GM11168 (cell line): ENCODE measurements at regions not wholly inside any gene's neighbourhood (a gene's known extent, or its start where the extent isn't known, plus 50 kb on each side); places are given as distances from the start of the nearest gene placed in this dataset.

Experiments
- in situ Hi-C: fragments of 300-500 bp; cut with MboI; formaldehyde crosslinking; loops from one replicate; pipeline ENCODE4 v1.12.0; 2022; ENCODE audit warnings: low sequenced_read_pairs; ENCODE audit not compliant: unreplicated experiment

DNA sequence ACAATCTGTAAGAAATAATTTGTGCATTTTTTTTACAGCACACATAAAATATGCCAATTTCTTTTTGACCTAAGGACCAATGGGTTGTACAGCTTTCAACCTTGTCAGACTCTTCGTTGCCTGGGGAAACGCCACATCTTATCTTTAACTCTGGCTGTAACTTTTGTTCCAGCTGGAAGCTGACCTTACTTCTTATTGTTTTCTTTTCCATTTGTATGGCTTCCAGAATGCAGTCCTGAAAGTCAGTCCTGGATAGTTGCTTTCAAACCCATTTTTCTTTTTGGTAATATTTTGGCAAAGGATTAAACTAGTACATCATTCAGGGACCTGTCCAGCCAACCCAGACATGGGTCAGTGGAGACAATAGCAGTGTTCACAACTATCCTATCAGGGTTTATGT is 686.5 kb upstream of the CDH2 start:
- in situ Hi-C loops: no loop called here

DNA sequence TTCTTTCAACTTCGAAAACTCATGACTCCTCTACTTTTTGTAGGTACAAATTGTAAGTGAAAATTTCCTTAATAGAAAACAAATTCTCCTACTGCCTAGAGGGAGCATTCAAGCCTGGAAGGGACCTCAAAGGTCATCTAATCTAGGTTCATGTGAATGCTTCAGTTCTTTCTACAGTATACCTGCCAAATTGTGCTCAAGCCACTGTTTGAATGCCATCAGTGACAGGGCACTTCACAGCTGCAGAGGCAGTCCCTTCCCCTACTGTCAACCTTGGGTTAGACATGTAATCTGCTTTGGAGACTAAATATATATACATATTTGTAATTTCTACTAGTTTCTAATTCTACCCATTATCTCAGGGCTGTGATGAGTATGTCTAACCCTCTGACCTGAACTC is 681.3 kb upstream of the CDH2 start:
- in situ Hi-C loops: no loop called here

DNA sequence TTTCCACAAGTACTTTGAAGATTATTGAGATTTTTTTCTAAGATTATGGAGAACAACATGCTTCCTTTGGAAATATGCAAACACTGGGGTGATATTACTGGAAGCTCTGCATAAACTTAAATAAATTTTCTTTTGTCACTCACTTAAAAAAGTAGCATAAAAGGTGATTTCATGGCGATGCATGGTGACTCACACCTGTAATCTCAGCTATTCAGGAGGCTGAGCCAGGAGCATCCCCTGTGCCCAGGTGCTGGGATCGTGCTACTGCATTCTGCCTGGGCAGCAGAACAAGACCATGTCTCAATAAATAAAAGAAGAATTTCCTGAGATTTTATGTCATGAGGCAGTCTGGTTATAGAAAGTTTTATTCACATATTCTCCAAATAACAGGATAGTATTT is 679.1 kb upstream of the CDH2 start:
- in situ Hi-C loops: no loop called here

DNA sequence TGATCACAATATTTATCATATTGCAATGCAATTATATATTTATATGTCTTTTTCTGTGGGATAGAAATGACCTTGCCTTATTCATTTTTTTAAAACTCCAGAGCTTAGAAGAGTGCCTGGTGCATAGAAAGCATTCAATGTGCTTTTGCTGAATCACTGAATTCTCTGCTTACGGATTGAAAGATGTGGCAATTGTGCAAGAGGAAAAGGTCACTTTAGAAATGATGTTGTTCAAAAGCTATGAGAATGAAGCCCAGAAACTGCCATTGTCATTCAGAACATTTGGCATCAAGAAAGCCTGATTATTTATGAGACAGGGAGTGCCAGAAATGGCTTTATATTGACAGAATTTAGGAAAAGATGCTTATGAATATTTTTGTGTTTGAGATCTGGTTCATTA is 678.6 kb upstream of the CDH2 start:
- in situ Hi-C loops: no loop called here

DNA sequence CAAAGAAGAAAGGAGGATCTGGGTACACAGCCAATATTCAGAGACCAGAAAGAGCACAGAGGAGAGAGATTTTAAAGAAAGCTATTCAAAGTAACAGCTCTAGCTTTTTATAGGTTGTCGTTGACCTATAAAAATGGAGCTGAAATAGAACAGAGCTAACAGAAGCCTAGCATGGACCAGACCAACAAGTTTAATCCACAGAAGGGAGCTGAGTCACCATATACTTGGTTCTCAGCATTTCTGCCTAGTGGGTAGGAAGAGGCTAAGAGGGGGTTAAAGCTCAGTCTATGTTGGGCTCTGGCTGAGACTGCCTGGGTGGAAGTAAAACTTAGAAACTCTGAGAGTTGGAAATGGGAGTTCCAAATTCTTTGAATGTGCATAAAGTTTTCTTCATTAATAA is 678.0 kb upstream of the CDH2 start:
- in situ Hi-C loops: no loop called here

DNA sequence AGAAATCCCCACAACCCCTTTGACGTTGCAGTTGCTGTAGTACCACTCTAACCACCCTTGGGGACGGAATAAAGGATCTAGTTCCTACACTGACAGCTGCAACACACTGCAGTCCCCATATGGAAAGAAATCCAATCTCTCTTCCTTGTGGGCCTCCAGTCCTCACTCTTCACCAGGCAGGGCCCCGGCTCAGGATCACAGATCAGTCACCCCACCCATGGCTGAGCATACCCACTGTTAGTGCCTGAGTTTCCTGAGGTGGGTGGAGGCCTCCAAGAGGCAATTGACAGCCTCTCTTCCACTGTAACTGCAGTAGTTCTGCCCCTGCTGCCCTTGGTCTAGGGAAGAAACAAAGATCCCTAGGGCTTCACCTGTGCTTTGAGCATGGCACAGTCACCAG is 670.0 kb upstream of the CDH2 start:
- in situ Hi-C loops: no loop called here

DNA sequence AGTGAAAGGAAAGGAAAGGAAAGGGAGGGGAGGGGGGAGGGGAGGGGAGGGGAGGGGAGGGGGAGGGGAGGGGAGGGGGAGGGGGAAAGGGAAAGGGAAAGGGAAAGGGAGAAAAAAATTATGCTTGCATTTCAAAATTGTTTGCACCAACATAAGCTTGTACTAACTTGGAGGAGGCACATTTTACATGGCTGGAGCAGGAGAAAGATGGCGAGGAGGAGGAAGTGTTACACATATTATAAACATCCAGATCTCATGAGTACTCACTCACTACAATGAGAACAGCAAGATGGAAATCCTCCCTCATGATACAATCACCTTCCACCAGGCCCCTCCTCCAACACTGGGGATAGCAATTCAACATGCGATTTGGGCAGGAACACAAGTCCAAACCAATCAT is 660.2 kb upstream of the CDH2 start:
- in situ Hi-C loops: no loop called here

DNA sequence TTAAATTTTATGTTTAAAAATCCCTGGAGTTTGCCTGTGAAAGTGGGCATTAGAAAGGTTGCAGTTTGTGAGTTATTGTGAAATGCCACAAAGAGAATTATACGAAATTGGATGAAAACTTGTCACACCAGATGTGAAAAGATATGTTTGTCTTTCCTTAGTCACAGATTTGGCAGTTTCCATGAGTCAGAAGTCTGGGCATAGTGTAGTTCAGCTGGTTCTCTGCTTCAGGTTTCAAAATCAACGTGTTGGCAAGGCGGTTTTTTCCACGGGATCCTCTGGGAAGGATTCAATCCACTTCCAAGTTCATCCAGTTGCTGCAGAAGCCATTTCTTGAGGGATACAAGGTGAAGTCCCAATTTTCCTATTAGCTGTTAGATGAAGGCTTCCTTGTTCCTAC is 658.0 kb upstream of the CDH2 start:
- in situ Hi-C loops: no loop called here

DNA sequence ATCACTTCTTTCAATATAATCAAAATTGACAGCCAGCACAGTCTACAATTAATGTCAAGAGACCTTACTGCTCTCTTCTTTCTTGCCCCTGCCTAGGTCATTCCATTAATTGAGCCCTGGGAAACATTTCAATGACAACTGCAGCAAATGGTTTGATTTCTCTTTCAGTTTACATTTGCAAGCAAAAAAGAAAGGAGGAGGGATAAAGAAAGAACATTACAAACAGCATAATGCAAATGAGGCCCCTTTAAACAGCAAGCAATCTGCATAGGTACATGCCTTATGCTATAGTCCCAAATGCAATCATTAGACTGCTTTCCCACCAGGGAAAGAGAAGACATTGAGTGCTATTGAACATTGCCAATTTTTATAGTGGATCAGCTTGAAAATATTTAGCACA is 655.0 kb upstream of the CDH2 start:
- in situ Hi-C loops: no loop called here

DNA sequence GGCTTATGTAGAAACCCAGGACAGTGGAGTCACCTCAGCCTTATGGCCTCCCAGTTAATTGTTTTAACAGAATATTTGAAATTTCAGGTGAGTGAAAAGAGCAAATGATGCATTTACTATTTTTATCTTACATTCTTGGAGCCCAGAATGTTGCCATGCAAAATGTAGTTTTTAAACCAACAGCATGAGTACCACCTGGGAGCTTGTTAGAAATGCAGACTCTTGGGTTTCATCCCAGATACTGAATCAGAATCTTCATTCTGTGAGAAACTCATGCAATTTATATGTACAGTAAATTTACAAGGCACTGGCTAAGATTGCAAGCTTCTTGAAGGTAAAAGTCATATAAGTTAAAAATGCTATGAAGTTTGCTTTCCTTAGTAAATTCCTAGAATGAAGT is 654.5 kb upstream of the CDH2 start:
- in situ Hi-C loops: no loop called here

DNA sequence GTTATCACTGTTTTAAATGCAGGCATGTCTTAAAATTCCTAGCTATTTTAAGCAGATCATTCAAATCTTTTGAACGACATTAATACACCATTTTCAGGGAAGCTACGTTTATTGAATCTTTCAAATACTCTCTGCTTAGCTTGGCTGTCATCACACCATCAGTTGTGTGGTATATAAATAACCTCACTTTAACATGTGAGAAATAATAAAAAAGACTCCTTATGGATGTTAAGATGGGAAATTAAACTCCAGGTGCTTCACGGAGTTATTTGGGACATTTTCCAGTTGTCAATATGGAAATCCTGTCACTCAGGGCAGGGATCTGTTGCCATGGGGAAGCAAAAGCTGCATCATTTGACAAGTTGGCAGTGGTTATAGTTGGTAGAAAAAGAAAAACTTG is 649.2 kb upstream of the CDH2 start:
- in situ Hi-C loops: no loop called here

DNA sequence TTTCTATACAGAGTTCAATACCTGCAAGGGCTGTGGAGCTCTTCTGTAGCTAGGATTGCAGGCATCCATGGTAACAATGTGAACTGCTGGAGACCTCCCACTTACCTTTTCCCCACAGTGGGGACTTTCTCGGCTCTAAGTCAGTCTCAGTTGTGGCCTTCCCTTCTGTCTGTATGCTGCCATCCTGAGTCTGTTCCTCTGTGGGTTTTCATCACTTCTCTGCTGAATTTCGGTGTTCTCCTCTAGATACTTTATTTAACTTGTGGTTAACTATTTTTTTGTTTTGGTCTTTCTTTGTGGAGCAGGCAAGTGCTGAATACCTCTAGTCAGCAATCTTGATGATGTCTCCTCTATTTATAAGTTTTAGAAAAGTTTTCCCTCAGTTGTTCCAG is 647.2 kb upstream of the CDH2 start:
- in situ Hi-C loops: no loop called here

DNA sequence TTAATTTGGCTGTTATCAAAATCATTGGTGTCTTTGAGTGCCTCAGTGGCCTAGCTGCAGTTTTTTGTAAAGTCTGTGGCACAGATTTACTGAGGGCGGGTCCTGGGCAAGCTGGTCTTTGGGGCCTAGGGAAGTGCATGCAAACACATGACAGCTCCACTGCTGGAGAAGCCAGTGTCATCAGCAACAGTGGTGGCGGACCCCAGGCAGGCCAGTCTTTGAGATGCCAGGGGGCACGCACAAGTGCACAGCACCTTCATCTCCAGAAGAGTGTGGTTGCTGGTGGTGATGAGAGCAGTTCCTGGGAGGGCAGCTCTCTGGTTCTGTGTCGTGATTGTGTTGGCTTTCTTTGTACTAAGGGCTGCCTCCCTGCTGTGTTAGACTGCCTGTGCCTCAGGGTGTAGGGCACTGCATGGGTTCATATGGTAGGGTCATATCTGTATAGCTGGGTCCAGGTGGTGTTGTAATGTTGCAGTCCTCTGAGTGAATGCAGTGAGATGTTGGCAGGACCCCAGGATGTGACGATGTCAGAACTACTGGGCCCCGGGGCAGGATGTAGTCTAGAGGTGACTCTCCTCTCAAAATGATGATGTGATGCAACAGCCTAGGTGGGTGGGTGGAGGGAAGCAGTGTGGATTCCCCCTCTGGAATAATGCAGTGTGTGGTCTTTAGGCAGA is 646.7 kb upstream of the CDH2 start:
- in situ Hi-C loops: no loop called here

DNA sequence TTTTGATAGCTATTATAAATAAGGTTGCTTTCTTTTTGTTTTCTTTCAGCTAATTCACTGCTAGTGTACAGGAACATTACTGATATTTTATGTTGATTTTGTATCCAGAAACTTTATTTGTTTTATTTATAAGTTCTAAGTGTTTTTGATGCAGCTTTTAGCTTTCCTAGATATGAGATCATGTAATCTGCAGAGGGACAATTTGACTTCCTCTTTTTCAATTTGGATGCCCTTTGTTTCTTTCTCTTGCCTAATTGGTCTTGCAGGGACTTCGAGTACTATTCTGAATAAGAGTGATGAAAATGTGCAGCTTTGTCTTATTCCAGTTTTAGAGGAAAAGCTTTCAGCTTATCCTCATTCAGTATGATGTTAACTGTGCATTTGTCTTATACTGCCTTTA is 643.4 kb upstream of the CDH2 start:
- in situ Hi-C loops: no loop called here

DNA sequence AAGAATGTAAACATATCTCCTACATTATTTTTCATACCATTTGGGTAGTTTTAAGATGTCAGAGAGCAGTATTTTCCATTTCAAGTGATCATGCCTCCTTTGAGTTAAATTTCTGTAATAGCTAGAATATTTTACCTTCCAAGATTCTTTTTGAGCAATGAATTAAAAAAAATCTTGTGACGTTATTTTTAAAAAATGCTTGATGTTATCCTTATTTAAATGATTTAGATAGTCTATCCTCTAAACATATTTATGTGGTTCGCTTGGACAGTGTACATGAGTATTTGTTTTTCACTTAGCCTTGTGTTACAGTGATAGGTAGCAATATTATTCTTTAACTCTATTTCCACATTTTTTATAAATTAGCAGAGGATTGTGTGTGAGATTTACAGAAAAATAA is 639.2 kb upstream of the CDH2 start:
- in situ Hi-C loops: no loop called here

DNA sequence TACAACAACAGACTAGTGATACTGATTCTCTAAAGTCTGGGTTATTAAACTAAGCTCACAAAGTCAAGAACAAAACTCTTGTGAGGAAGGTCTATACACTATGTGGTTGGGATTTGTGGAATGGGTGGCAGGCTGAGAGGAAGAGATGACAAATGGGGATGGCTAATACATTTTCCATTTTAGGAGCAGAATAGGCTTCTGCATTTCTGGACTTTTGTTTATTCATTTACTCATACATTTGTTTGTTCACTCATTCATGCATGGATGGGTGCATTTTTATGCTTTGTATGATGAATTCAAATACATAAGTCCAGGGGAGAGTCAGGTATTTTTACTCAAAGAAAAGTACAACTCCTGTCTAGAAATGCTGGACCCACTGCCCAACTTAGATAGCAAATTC is 637.4 kb upstream of the CDH2 start:
- in situ Hi-C loops: no loop called here

DNA sequence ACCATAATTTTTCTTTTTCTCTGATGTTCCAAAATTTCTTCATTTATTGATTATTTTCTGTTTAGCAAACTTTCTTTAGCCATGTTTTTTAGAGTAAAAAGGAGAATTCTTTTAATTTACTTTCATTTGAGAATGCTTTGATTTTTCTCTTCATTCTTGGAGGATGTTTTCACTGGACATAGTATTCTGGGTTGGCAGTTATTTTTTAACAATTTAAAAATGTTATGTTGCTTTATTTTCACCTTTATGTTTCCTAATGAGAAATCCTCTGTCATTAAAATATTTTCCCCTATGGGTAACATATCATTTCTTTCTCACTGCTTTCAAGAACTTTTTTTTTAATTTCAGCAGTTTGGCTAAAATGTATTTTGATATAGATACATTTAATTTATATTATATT is 631.4 kb upstream of the CDH2 start:
- in situ Hi-C loops: no loop called here

DNA sequence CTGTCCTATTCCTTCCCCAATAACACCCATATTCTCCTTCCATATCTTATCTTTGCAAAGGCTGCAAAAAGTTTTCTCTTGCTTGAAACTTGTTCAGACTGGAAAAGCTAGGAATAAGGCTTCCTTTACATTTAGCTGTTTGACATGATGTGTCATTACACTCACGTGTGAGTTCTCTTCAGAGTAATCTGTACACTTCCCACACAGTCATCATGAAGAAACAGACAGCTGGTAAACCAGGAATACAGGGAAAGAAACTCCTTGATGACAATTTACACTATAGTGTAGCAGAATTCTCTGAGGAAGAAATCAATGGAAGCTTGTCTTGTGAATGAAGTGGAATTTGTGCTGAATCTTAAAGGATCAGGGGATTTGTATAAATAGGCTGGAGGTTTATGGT is 628.6 kb upstream of the CDH2 start:
- in situ Hi-C loops: no loop called here

DNA sequence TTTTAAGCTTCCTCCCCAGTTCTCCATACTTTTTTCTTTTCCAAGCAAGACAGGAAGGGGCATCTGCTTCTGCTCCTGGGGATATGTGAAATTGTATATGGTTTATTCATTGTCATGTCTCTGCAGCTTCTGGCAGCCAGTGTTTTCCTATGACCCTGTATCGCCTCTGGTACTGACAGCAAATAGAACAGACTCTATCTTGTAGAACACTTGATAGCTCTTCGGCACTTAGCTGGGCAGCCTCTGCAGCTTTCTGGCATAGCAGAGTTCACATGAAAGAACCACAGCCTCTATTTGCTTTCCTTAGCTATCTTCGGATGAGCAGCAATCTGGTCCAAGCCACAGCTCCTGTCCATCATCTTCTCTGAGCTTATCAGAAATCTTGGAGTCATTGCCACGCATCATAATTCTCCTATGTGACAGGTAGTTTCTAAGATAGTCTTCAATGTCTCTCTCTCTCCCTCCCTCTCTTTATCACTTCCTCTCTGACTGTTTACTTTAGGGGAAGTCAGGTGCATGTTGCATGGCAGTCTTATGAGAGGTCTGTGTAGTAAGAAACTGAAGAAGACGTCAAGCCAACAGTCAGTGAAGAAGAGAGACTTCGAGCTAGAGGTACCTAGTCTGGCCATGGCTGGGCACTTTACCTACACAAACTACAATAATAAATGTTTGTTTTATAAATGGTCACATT is 627.7 kb upstream of the CDH2 start:
- in situ Hi-C loops: no loop called here

DNA sequence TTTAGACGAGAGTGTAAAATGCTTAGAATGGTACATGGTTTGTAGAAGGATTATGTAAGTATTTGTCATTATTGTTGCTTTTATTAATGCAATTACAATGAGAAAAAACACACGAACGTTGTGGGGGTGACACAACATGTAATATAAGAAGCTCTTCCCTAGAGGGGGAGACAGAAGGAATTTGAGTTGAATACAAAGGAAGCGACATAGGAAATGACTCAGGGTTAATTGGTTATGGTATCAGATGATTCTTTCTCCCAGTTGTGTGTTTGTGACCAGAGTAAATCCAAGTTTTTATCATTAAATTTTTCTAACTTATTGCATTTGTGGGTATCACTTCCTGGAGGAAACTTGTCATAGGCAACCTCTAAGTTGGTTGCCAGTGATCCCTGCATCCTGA is 625.6 kb upstream of the CDH2 start:
- in situ Hi-C loops: no loop called here

DNA sequence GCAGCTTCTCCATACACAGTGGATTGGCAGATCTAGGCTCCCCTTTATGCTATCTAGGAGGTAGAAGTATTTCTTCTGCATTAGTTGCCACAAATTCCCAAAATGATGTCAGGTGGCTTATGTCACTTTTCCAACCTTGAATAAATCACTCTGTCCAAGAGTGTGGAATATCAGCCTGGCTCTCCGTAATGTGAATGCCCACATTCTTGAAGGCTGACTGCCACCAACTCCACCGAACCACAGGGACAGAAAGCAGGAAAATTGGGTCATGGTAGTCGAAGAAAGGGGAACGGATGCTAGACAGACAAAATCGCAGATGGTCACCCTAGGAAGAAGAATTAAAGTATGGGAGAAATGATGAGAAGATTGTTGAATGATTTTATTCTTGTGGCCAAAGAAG is 624.9 kb upstream of the CDH2 start:
- in situ Hi-C loops: no loop called here

DNA sequence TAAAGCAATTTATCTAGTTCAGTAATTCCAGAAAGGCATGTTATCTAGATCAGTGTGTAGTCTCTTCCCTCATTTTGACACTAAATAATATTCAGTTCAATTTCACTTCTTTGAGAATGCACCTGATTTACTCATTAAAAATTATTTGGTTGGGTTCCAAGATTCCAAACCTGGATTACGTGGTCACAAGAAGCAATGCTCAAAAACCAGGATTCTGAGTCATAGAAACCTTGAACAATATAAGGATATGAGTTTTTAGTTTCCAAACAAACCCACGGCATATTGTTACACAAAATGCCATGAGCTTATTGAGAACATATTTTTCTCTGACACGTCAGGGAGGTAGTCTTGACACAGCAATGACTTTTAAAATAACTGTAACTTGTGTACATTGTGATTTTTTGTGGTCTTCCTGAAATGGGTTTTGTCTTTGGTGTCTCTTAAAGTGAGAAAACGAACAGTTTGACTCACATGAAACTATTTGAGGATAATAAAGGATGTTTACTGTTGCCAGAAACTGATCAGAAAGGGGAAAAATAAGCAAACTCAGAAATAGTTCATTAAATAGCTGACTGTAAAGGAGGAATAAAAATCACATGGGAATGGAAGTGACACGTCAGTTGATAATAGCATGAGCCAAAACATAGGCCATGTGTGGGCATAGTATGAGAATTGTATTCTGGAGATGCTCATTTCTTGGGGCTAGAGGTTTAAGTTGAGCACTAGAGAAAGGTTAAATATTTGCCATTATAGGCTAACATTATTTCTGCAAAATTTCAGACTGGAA is 617.7 kb upstream of the CDH2 start:
- in situ Hi-C loops: no loop called here
